K562 (cell line): ENCODE measurements at regions not wholly inside any gene's neighbourhood (a gene's known extent, or its start where the extent isn't known, plus 50 kb on each side); places are given as distances from the start of the nearest gene placed in this dataset.
A peak's percentile ranks its signal among the peaks of the same experiment; 100 is the strongest.

Experiments
- ATAC-seq: fragments of 200-7000 bp; cut with Tn5 transposase; 3 replicates; pipeline ENCODE4 v1.9.1; 2020; ENCODE audit warnings: moderate library complexity
- BruUV-seq: library from RNA; stranded (reverse); fragments of 400-500 nt; replicated peaks from 2 replicates; lab custom pipeline; 2021; lab: Mats Ljungman, UMichigan
- CTCF ChIA-PET: fragments of 300-600 bp; formaldehyde crosslinking; extraction: SDS; loops from one replicate; lab custom pipeline; 2021; ENCODE audit warnings: low intra/inter-chr PET ratio; lab: Yijun Ruan, JAX
- POLR2A ChIA-PET: fragments of 300-600, 350-650 bp; sonication (Branson Sonifier 250); formaldehyde crosslinking; extraction: SDS; loops from one replicate; lab custom pipeline; 2021; ENCODE audit warnings: antibody characterized with exemption, inconsistent platforms; lab: Yijun Ruan, JAX
- DNase-seq, 4 experiments: peaks; one replicate each; pipeline versions ENCODE4 v3.0.0 to v3.0.0-alpha.2; 2011 to 2018; ENCODE audit warnings: low spot score in 3 of 4, mixed read lengths in 3 of 4; ENCODE audit errors: extremely low read depth in 1 of 4
- FAIRE-seq: peaks from 2 replicates; lab custom pipeline; 2011; peaks lifted over from hg19 to GRCh38; lab: Jason Lieb, UNC
- H2AFZ ChIP-seq: 2 replicates; pipeline ENCODE4 v1.6.0; 2011; ENCODE audit warnings: low read depth, low read length, control low read depth, inconsistent platforms
- H3K27ac ChIP-seq: fragments of 200-600 bp; 3 replicates; pipeline ENCODE4 v1.8.0; 2011; ENCODE audit warnings: low read depth, mild to moderate bottlenecking, control low read depth, inconsistent platforms, low read length, moderate library complexity, mixed read lengths; ENCODE audit errors: extremely low read depth
- H3K27me3 ChIP-seq, 2 experiments: fragments of 300-600 bp in 1 of 2; 2 replicates in 1 of 2; 3 replicates in 1 of 2; pipeline versions ENCODE4 v1.6.0 to v1.8.0; 2011; ENCODE audit warnings: inconsistent platforms in 2 of 2, low read length in 2 of 2, mild to moderate bottlenecking in 1 of 2, mixed read lengths in 1 of 2, moderate library complexity in 1 of 2; ENCODE audit not compliant: control insufficient read depth in 2 of 2, insufficient read depth in 2 of 2
- H3K36me3 ChIP-seq: fragments of 300-600 bp; 3 replicates; pipeline ENCODE4 v1.8.0; 2011; ENCODE audit warnings: mild to moderate bottlenecking, low read length, inconsistent platforms; ENCODE audit not compliant: control insufficient read depth, insufficient read depth
- H3K4me1 ChIP-seq, 2 experiments: fragments of 200-600 bp in 1 of 2; replicated peaks in 1 of 2; 2 replicates in 1 of 2; 3 replicates in 1 of 2; pipeline versions ENCODE4 v1.5.1 to v1.8.0; 2011; ENCODE audit warnings: inconsistent platforms in 2 of 2, low read length in 2 of 2, mild to moderate bottlenecking in 1 of 2, mixed read lengths in 1 of 2, moderate library complexity in 1 of 2; ENCODE audit not compliant: control insufficient read depth in 2 of 2, insufficient read depth in 2 of 2
- H3K4me2 ChIP-seq: 2 replicates; pipeline ENCODE4 v1.6.1; 2011; ENCODE audit warnings: low read length, control low read depth, inconsistent platforms, mixed read lengths; ENCODE audit not compliant: insufficient read depth
- H3K4me3 ChIP-seq: fragments of 200-600 bp; sonication (generic), shearing (Covaris generic); 2 replicates; pipeline ENCODE4 v1.5.1; 2016; ENCODE audit warnings: control low read depth, inconsistent platforms
- H3K79me2 ChIP-seq: fragments of 200-600 bp; 3 replicates; pipeline ENCODE4 v1.8.0; 2011; ENCODE audit warnings: low read length, inconsistent platforms; ENCODE audit not compliant: control insufficient read depth, insufficient read depth
- H3K9ac ChIP-seq, 2 experiments: 2 replicates each; pipeline versions ENCODE4 v1.6.0 to v1.6.1; 2011; ENCODE audit warnings: low read depth in 2 of 2, low read length in 2 of 2, control low read depth in 1 of 2, inconsistent platforms in 1 of 2, mild to moderate bottlenecking in 1 of 2, mixed read lengths in 1 of 2; ENCODE audit not compliant: insufficient read depth in 1 of 2
- H3K9me1 ChIP-seq: one replicate; pipeline ENCODE4 v1.6.0; 2011; ENCODE audit warnings: inconsistent platforms, mild to moderate bottlenecking, low read length, moderate library complexity; ENCODE audit not compliant: control insufficient read depth, insufficient read depth
- H3K9me3 ChIP-seq: replicated peaks from 2 replicates; pipeline ENCODE4 v1.5.1; 2011; ENCODE audit warnings: low read depth, low read length, inconsistent platforms; ENCODE audit not compliant: control insufficient read depth, insufficient read depth
- H4K20me1 ChIP-seq: replicated peaks from 2 replicates; pipeline ENCODE4 v1.6.1; 2011; ENCODE audit warnings: low read length, inconsistent platforms, mixed read lengths; ENCODE audit not compliant: control insufficient read depth, insufficient read depth
- BHLHE40 ChIP-seq: IDR thresholded peaks from 2 replicates; pipeline ENCODE4 v1.6.1; 2011; ENCODE audit warnings: low read length, improper control_type of control experiment
- BMI1 ChIP-seq: fragments of 150-350 bp; IDR thresholded peaks from 2 replicates; pipeline ENCODE4 v1.6.1; 2014; ENCODE audit warnings: low read length
- CHD4 ChIP-seq: fragments of 200-600 bp; sonication (generic); IDR thresholded peaks from 3 replicates; pipeline ENCODE4 v1.6.1; 2012; ENCODE audit warnings: low read depth, mild to moderate bottlenecking, mixed read lengths, low read length, inconsistent platforms; ENCODE audit not compliant: insufficient read depth, insufficient replicate concordance, poor library complexity, severe bottlenecking
- DMBX1 ChIP-seq: fragments of 250-450 bp; sonication (Bioruptor Pico); IDR thresholded peaks from 2 replicates; pipeline ENCODE4 v1.8.0; 2022; ENCODE audit warnings: inconsistent platforms, mild to moderate bottlenecking, moderate library complexity, borderline replicate concordance
- EHMT2 ChIP-seq: fragments of 450-650 bp; IDR thresholded peaks from 2 replicates; pipeline ENCODE4 v1.6.1; 2018; ENCODE audit warnings: antibody characterized with exemption
- GTF2A2 ChIP-seq: IDR thresholded peaks from 2 replicates; pipeline ENCODE4 v1.6.1; 2016; ENCODE audit warnings: mild to moderate bottlenecking, missing genetic modification characterization, missing compliant biosample characterization
- HIVEP1 ChIP-seq: fragments of 250-450 bp; sonication (Bioruptor Pico); IDR thresholded peaks from 2 replicates; pipeline ENCODE4 v1.4.0; 2020; ENCODE audit warnings: mild to moderate bottlenecking
- POLR2A ChIP-seq: fragments of 450-650 bp; conservative IDR thresholded peaks from 2 replicates; pipeline ENCODE4 v1.6.1; 2016
- RBM39 ChIP-seq: fragments of 200-400 bp; formaldehyde crosslinking; optimal IDR thresholded peaks from 2 replicates; pipeline ENCODE3; 2018; ENCODE audit warnings: low read depth, low read length
- SRSF9 ChIP-seq: fragments of 200-400 bp; formaldehyde crosslinking; IDR thresholded peaks from 2 replicates; pipeline ENCODE4 v1.6.1; 2017; ENCODE audit warnings: low read depth, low read length, borderline replicate concordance
- TCFL5 ChIP-seq: fragments of 250-450 bp; sonication (Bioruptor Pico); conservative IDR thresholded peaks from 2 replicates; pipeline ENCODE4 v1.6.1; 2021; ENCODE audit warnings: mild to moderate bottlenecking, moderate library complexity, matching md5 sums
- TEAD1 ChIP-seq, 2 experiments: fragments of 450-650 bp in 1 of 2; sonication (generic) in 1 of 2; formaldehyde crosslinking; IDR thresholded peaks; 2 replicates each; pipeline versions ENCODE4 v1.4.0 to v1.8.0; 2020 to 2022; ENCODE audit warnings: mild to moderate bottlenecking in 2 of 2, missing genetic modification reagents in 1 of 2
- TRIM24 ChIP-seq, 2 experiments: fragments of 450-650 bp; IDR thresholded peaks; 2 replicates each; pipeline ENCODE4 v1.6.1; 2016
- whole genome bisulfite sequencing: fragments of 100-300 bp; shearing (Covaris generic); methylation state at CpG from one replicate; pipeline ENCODE4 v1.1.6; 2016; ENCODE audit warnings: low coverage, mixed read lengths; ENCODE audit not compliant: insufficient coverage; ENCODE audit errors: missing lambda C conversion rate; 5-methylcytosine and 5-hydroxymethylcytosine counted together
- in situ Hi-C: fragments of 300-500 bp; cut with MboI; formaldehyde crosslinking; loops from 4 replicates; pipeline ENCODE4 v1.15.0; 2018; ENCODE audit warnings: inconsistent platforms, mixed read lengths
- intact Hi-C: fragments of 100-400 bp; cut with micrococcal nuclease; formaldehyde crosslinking; loops from 2 replicates; pipeline ENCODE4 v1.14.2; 2022
- TF ChIP-seq, protein P1 (sequence below): fragments of 250-450 bp; sonication (Bioruptor Pico); IDR thresholded peaks from 2 replicates; pipeline ENCODE4 v1.8.0; 2021; ENCODE audit warnings: borderline replicate concordance, mild to moderate bottlenecking, moderate library complexity; ENCODE audit not compliant: poor library complexity, severe bottlenecking
- TF ChIP-seq, protein P2 (sequence below): sonication (generic); formaldehyde crosslinking; IDR thresholded peaks from 2 replicates; pipeline ENCODE4 v1.5.0; 2020; ENCODE audit warnings: missing genetic modification reagents
- TF ChIP-seq, protein P3 (sequence below): IDR thresholded peaks from 2 replicates; pipeline ENCODE4 v1.6.1; 2011; ENCODE audit not compliant: insufficient read length; ENCODE audit errors: extremely low read depth

GRCh38 chr10:44004913-44005787 lies 356.5 kb upstream of the ZNF32 start:
- Histone ChIP-seq H2AFZ (no peak overlapping the region), H3K79me2 (no peaks in the 10 kb centered on the region), H3K4me3 (no peak overlapping the region), H3K9me1 (no peaks in the 10 kb centered on the region), H3K27me3 (peaks cover 24 to 39% of the 10 kb centered on the region in 2 experiments; a peak in 3 of 5 replicates), H3K27ac (no peak overlapping the region), H3K9ac (peak overlapping the region in 1 of 2 experiments; percentile 21; a peak in 1 of 4 replicates), H3K9me3 (no peaks in the 10 kb centered on the region), H3K4me2 (no peak overlapping the region), H3K36me3 (no peaks in the 10 kb centered on the region)
- 1% methylated on average over 43 of the region's 43 CpGs for WGBS
- ChIA-PET POLR2A (interaction anchor here (0.6 to 0.8 kb wide), 3 partner anchors 20 to 171 kb away, joined by 3 to 4 read pairs (median 4); no protein-coding TSS in a partner anchor), CTCF (no interaction called here)
- DNase-seq (no peak), FAIRE-seq (no peak)
- TF ChIP-seq RBM39 = no peak
- TF ChIP-seq TRIM24 (IDR thresholded peaks at IDR 0.05) = no peak
- TF ChIP-seq BHLHE40 = peak; percentile 78
- TF ChIP-seq, protein P1, sequence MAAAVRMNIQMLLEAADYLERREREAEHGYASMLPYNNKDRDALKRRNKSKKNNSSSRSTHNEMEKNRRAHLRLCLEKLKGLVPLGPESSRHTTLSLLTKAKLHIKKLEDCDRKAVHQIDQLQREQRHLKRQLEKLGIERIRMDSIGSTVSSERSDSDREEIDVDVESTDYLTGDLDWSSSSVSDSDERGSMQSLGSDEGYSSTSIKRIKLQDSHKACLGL (CRISPR knock-in tag) = no peak
- TF ChIP-seq CHD4 = no peak
- TF ChIP-seq, protein P2, sequence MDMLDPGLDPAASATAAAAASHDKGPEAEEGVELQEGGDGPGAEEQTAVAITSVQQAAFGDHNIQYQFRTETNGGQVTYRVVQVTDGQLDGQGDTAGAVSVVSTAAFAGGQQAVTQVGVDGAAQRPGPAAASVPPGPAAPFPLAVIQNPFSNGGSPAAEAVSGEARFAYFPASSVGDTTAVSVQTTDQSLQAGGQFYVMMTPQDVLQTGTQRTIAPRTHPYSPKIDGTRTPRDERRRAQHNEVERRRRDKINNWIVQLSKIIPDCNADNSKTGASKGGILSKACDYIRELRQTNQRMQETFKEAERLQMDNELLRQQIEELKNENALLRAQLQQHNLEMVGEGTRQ = peak; percentile 38; the same call in 1 of the 2 replicates
- no peak for TF ChIP-seq DMBX1
- TF ChIP-seq POLR2A = no peak
- TF ChIP-seq HIVEP1 (CRISPR knock-in tag) = no peak
- TF ChIP-seq SRSF9 = no peak
- no peak for TF ChIP-seq GTF2A2 (tag)
- TF ChIP-seq EHMT2 = no peak
- no peak for TF ChIP-seq TCFL5 (CRISPR knock-in tag)
- TF ChIP-seq, protein P3, sequence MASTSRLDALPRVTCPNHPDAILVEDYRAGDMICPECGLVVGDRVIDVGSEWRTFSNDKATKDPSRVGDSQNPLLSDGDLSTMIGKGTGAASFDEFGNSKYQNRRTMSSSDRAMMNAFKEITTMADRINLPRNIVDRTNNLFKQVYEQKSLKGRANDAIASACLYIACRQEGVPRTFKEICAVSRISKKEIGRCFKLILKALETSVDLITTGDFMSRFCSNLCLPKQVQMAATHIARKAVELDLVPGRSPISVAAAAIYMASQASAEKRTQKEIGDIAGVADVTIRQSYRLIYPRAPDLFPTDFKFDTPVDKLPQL = no peak
- no peak for TF ChIP-seq TEAD1 (CRISPR knock-in tag; IDR thresholded peaks at IDR 0.05)
- no peak for TF ChIP-seq BMI1
- TF ChIP-seq, all 486 proteins: peak for 2
- BruUV-seq = no TSS peak
- peak; percentile 46 for ATAC-seq
- in situ Hi-C loops = no loop called here
- intact Hi-C loops = no loop called here
- H4K20me1 ChIP-seq = no peaks in the 10 kb centered on the region; the same call in 1 of the 2 replicates
- H3K4me1 ChIP-seq = peaks cover 0 to 9% of the 10 kb centered on the region in 2 experiments; a peak in 1 of 5 replicates
